ENCODE measurements at regions not wholly inside any gene's neighbourhood (a gene's known extent, or its start where the extent isn't known, plus 50 kb on each side); places are given as distances from the start of the nearest gene placed in this dataset.
A peak's percentile ranks its signal among the peaks of the same experiment; 100 is the strongest.

DNA sequence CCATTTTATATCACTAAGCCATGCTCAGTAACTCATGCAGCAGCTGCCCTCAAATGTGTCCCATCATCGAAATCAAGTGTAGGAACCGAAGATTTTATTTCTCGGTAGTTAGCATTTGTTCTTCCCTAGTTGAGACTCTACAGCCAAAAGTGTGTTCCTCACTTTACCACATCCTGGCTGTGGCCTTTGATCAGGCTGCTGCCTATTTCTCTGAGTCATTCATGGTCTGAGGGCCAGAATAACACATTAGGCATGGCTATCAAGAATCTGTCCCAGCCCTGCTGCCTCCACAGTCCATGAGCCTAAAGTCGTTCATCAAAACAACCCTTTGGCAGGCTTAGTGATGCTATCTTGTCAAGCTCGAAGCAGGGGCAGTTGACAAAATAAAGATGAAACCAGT, 300.1 kb downstream of the TDRD15 start:
- TF ChIP-seq, protein P1, sequence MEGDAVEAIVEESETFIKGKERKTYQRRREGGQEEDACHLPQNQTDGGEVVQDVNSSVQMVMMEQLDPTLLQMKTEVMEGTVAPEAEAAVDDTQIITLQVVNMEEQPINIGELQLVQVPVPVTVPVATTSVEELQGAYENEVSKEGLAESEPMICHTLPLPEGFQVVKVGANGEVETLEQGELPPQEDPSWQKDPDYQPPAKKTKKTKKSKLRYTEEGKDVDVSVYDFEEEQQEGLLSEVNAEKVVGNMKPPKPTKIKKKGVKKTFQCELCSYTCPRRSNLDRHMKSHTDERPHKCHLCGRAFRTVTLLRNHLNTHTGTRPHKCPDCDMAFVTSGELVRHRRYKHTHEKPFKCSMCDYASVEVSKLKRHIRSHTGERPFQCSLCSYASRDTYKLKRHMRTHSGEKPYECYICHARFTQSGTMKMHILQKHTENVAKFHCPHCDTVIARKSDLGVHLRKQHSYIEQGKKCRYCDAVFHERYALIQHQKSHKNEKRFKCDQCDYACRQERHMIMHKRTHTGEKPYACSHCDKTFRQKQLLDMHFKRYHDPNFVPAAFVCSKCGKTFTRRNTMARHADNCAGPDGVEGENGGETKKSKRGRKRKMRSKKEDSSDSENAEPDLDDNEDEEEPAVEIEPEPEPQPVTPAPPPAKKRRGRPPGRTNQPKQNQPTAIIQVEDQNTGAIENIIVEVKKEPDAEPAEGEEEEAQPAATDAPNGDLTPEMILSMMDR (IDR thresholded peaks at IDR 0.05; ENCODE audit: low read depth, low read length): no peak
- H3K4me3 ChIP-seq (replicated peaks in 1 of 2; ENCODE audit: low read depth in 2 of 2, low read length in 2 of 2): no peak overlapping the region
- no peak for DNase-seq (ENCODE audit: low read depth in 2 of 2)

DNA sequence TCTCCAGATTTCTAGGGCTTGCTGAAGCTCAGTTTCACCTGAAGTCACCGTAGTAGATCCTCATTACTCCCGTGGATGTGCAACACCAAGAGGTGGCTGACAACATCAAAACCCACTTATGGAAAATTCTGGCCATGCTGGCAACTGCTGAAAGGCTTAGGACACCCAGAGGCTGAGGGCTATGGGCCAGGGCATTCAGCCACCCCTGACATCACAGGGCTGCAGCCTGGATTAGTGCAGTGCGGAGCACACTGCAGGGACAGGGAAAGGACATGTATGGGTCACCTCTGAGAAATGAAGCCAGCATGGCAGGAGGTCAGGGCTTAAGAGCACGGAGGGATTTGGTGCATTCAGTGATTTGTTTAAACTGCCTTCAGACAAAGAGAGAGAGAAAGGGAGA, 300.6 kb downstream of the TDRD15 start:
- no peak overlapping the region for H3K4me3 ChIP-seq (replicated peaks in 1 of 2; ENCODE audit: low read depth in 2 of 2, low read length in 2 of 2)
- no peak for DNase-seq (ENCODE audit: low read depth in 2 of 2)

DNA sequence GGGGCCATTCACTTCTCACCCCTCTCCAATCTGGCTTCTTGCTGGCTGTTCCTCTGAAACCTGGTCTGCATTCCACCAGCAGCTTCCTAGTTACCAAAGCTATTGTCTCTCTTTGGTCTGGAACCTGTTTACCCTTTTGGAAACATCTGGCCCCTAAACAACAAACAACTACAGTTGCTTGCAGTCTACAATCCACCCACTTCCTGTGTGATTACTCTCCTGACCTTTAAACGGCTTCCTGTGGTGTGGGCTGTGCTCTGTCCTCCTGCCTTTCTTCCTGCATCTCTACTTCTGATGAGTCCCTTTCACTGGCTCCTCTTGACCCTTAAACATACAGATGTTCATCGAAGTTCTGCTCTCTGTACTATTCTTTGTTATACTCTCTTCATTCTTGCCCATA, 303.8 kb downstream of the TDRD15 start:
- no peak overlapping the region for H3K4me3 ChIP-seq (replicated peaks in 1 of 2; ENCODE audit: low read depth in 2 of 2, low read length in 2 of 2)
- DNase-seq (ENCODE audit: low read depth in 2 of 2): no peak
- TF ChIP-seq, protein P1 (IDR thresholded peaks at IDR 0.05; ENCODE audit: low read depth, low read length): no peak

More for the DNA sequence above, 300.6 kb downstream of the TDRD15 start:
- TF ChIP-seq, protein P1 (IDR thresholded peaks at IDR 0.05; ENCODE audit: low read depth, low read length): no peak

- DNase-seq (ENCODE audit: low read depth in 2 of 2): no peak
- TF ChIP-seq, protein P1 (IDR thresholded peaks at IDR 0.05; ENCODE audit: low read depth, low read length): no peak
Measured at GRCh38 chr2:21428754-21429153, 305.0 kb downstream of the TDRD15 start.

DNA sequence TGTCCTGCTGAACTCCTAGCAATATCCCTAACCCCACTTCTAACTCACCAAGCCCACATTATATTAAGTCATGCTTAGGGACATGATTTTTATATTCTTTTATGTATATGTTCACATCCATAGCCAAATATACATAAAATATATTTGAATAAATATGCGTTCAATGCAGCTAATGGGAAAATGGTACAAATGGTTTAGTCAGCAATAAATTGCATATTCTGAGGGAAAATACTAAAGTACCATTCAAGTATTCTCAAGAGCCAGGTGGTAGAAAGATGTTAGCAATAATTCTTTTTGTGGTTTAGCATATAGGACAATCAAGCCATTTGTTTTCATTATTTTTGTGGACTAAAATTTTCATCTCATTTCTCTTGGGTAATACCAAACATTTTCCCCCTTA, 306.0 kb downstream of the TDRD15 start:
- TF ChIP-seq, protein P1 (IDR thresholded peaks at IDR 0.05; ENCODE audit: low read depth, low read length): no peak
- DNase-seq (ENCODE audit: low read depth in 2 of 2): no peak
- no peak overlapping the region for H3K4me3 ChIP-seq (replicated peaks in 1 of 2; ENCODE audit: low read depth in 2 of 2, low read length in 2 of 2)

More at GRCh38 chr2:21428754-21429153, 305.0 kb downstream of the TDRD15 start:
- H3K4me3 ChIP-seq (replicated peaks in 1 of 2; ENCODE audit: low read depth in 2 of 2, low read length in 2 of 2): no peak overlapping the region

DNA sequence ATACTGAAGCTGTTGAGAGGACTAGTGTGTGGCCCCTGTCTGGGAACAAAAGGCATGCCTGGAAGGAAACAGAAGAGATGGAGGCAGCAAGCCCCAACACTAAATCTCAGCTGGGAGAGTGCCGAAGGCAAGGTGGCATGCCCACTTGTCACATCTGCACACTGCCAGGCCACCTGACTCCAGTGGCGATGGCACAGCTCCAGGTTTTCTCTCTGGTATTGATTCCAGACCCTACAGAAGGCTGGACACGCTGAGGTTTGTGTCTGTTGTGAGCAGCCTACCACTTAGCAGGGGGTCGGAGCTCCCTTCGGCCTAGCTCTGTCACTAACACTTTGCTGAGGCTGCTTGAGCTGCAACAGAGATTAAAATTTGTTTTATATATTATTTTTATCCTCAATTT, 307.3 kb downstream of the TDRD15 start:
- TF ChIP-seq, protein P1 (IDR thresholded peaks at IDR 0.05; ENCODE audit: low read depth, low read length): no peak
- no peak for DNase-seq (ENCODE audit: low read depth in 2 of 2)
- H3K4me3 ChIP-seq (replicated peaks in 1 of 2; ENCODE audit: low read depth in 2 of 2, low read length in 2 of 2): no peak overlapping the region

- no peak overlapping the region for H3K4me3 ChIP-seq (replicated peaks in 1 of 2; ENCODE audit: low read depth in 2 of 2, low read length in 2 of 2)
- TF ChIP-seq, protein P1 (IDR thresholded peaks at IDR 0.05; ENCODE audit: low read depth, low read length): no peak
- DNase-seq (ENCODE audit: low read depth in 2 of 2): peak; percentile 12 to 63
Measured at GRCh38 chr2:21438949-21439348, 315.2 kb downstream of the TDRD15 start.

Measured in cardiac fibroblast (primary cell).